HL-60 (cell line): ENCODE measurements at regions not wholly inside any gene's neighbourhood (a gene's known extent, or its start where the extent isn't known, plus 50 kb on each side); places are given as distances from the start of the nearest gene placed in this dataset.

Source experiments
- DNase-seq, 2 experiments: peaks; one replicate each; pipeline ENCODE4 v3.0.0-alpha.2; 2010 to 2020; ENCODE audit warnings: low read depth in 1 of 2, low spot score in 1 of 2
- H3K27ac ChIP-seq: fragments of 250-450 bp; sonication (Bioruptor Pico); replicated peaks from 2 replicates; pipeline ENCODE4 v1.5.1; 2020; ENCODE audit warnings: mild to moderate bottlenecking, moderate library complexity
- H3K27me3 ChIP-seq: fragments of 250-450 bp; sonication (Bioruptor Pico); 2 replicates; pipeline ENCODE4 v1.5.1; 2021; ENCODE audit warnings: mild to moderate bottlenecking, moderate library complexity; ENCODE audit not compliant: insufficient read depth, poor library complexity, severe bottlenecking
- H3K4me3 ChIP-seq: replicated peaks from 2 replicates; pipeline ENCODE4 v1.5.1; 2011; ENCODE audit warnings: mild to moderate bottlenecking, control low read depth, low read length; ENCODE audit not compliant: insufficient read depth
- CTCF ChIP-seq: IDR thresholded peaks from one replicate; pipeline ENCODE4 v1.5.1; 2011; ENCODE audit warnings: low read length, control low read depth, inconsistent platforms; ENCODE audit not compliant: insufficient read depth
- GABPA ChIP-seq: IDR thresholded peaks from 2 replicates; pipeline ENCODE4 v1.6.1; 2012; ENCODE audit warnings: low read depth
- POLR2AphosphoS5 ChIP-seq: IDR thresholded peaks from 2 replicates; pipeline ENCODE4 v1.6.1; 2012; ENCODE audit warnings: low read depth
- REST ChIP-seq: IDR thresholded peaks from 2 replicates; pipeline ENCODE4 v1.6.1; 2012; ENCODE audit warnings: low read depth; ENCODE audit not compliant: insufficient replicate concordance
- SPI1 ChIP-seq: IDR thresholded peaks from 2 replicates; pipeline ENCODE4 v1.6.1; 2012; ENCODE audit warnings: low read depth, mild to moderate bottlenecking, borderline replicate concordance

- no peak overlapping the region for H3K27ac ChIP-seq
- TF ChIP-seq SPI1 (no peak), GABPA (no peak), REST (no peak), CTCF (no peak), POLR2AphosphoS5 (no peak)
Observed at GRCh38 chr11:70895366-70895670, 357.1 kb downstream of the SHANK2 start.

GRCh38 chr11:70897429-70897828 is 354.9 kb downstream of the SHANK2 start:
- H3K27me3 ChIP-seq: no peaks in the 10 kb centered on the region
- no peak overlapping the region for H3K4me3 ChIP-seq
- DNase-seq: no peak
- no peak overlapping the region for H3K27ac ChIP-seq
- TF ChIP-seq GABPA (no peak), REST (no peak), SPI1 (no peak)

More at GRCh38 chr11:70895366-70895670, 357.1 kb downstream of the SHANK2 start:
- Histone ChIP-seq H3K27me3 (no peaks in the 10 kb centered on the region), H3K4me3 (no peak overlapping the region)
- no peak for DNase-seq

- no peak for TF ChIP-seq REST
- TF ChIP-seq POLR2AphosphoS5: no peak
- no peak for TF ChIP-seq GABPA
- TF ChIP-seq CTCF: no peak
- no peak for TF ChIP-seq SPI1
- Histone ChIP-seq H3K27ac (no peak overlapping the region), H3K4me3 (no peak overlapping the region), H3K27me3 (no peaks in the 10 kb centered on the region)
- DNase-seq: no peak
Observed at GRCh38 chr11:70899616-70900015, 352.8 kb downstream of the SHANK2 start.

GRCh38 chr11:70900540-70900939 is 351.8 kb downstream of the SHANK2 start:
- no peak overlapping the region for H3K27ac ChIP-seq
- TF ChIP-seq REST (no peak), POLR2AphosphoS5 (no peak), GABPA (no peak), CTCF (no peak), SPI1 (no peak)
- no peak for DNase-seq
- H3K4me3 ChIP-seq: no peak overlapping the region
- H3K27me3 ChIP-seq: no peaks in the 10 kb centered on the region
